IPS-NIHi11 (cell line): ENCODE measurements at regions not wholly inside any gene's neighbourhood (a gene's known extent, or its start where the extent isn't known, plus 50 kb on each side); places are given as distances from the start of the nearest gene placed in this dataset.
"Not testable (repeated sequence)": the region's sequence is repeated elsewhere in the genome, so short reads cannot be mapped to it uniquely, and the experiment has no call there.

Source experiments
- DNase-seq: peaks from one replicate; pipeline ENCODE4 v3.0.0; 2012; ENCODE audit warnings: mixed read lengths, low spot score

GRCh38 chr3:139095803-139096466 is 51.2 kb upstream of the PRR23C start:
- no peak for DNase-seq

GRCh38 chr3:139096670-139097069 is 52.0 kb upstream of the PRR23C start:
- no peak for DNase-seq

DNA sequence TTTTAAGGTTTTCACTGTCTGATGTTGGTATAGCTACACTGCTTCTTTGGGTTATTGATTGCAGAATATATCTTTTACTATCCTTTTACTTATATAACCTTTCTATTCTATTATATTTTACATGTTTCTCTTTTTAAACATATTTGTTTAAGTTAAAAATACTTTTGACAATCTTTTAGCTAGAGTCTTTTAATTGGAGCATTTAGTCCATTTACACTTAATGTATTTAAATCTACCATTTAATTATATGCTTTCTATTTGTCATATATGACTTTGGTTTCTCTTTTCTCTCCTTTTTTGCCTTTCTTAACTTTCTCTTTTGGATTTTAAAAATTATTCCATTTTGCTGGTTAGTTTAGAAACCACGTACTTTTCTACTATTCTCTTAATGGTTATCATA is 53.7 kb upstream of the PRR23C start:
- DNase-seq = no peak

DNA sequence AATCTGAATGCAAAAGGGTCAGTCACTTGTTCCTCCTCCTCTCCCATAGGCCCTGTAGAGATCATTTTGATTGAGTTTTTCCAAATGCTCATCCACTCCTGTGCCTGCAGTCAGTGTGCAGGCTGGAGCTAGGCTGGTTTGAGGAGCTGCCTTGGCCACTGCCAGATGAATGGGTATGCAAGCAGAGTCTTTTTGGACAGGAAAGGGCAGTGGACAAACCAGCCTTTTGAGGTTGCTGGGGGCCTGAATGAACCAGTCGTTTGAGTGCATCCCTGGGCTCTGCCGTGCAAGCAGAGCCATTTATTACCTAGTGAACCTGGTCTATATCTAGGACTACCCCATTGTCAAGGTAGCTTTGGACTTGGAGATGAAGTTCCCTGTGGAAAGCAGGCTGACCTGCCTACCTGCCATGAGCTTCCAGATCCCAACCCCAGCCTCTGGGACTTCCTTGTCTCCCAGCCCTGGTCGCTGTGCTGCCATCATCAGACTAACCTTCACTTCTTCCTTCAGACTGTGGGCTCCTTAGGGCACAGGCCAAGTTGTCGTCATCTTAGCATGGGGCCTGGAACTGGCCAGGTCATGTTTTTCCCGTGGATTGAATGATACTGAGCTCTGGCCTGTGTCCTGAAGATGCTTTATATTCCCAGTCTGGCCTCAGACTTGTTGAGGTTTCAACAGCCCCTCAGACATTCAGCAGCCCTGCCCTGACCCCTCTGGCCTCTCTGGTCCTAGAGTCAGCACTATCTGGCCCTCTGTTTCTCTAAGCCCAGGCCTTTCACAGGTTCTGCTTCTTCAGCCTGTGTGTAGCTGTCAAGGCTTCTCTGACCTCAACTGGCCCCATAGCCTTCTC is 55.5 kb upstream of the PRR23C start:
- DNase-seq = no peak

DNA sequence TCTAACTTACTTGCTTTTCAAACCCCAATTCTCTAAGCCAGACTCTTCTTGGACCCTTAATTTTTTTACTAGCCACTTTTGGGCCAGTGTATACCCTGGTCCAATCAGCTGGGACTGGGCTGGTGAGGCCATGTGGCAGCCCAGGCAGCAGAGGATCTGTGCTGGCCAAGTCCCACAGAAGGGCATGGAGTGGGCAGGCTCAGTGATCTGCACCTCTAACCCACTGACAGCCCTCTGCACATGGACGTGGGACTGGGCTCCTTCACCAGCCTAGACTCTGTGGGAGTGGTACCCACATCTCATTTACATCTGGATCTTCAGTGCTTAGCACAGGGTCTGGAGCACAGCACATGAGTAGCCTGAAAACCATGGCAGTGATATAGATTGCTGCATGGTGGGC is 56.1 kb upstream of the PRR23C start:
- DNase-seq = no peak

- no peak for DNase-seq
Measured at GRCh38 chr3:139101396-139101795, 56.7 kb upstream of the PRR23C start.

GRCh38 chr3:139103484-139103883 is 58.8 kb upstream of the PRR23C start:
- DNase-seq = no peak

DNA sequence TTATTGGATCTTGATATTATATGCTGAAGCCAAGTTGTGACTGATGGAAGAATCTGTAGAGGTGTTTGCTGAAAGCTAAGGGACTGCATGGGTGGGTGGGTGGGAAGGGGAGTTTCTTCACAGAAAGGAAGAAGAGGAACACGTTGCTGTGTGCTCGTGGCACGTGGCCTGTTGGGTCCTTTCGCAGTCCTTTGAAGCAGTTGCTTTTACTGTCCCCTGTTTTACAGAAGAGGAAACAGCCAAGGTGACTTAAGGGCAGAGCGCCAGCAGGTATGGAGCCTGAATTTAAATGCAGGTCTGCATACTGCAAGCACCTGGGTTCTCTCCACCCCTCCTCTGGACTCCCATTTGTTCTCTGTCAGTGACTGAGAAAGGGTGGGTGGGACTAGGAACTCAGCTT is 59.4 kb upstream of the PRR23C start:
- no peak for DNase-seq

DNA sequence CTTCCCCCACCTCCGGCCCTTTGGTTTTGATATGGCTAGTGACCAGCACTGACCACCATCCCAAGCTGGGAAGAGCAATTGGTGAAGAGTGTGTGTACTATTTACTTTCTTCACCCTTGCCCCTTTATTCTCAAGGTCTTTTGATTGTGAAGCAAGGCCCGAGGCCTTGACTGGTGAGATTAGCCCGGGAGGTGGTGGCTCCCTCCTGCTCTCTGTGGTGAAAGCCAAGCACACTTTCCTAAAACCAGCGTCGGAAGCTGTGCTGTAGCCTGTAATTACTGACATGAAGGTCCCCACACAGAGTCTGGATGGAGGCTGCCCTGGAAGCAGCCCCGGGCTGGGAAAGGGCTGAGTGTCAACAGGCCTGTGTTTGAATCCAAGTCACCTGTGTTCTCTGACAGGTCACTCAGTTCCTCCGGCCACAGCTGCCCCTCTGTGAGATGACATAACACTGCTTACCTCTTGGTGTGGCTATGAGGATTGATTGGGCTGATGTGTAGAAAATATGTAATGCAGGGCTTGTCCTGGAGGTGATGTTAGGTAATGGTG is 60.5 kb upstream of the PRR23C start:
- no peak for DNase-seq

DNA sequence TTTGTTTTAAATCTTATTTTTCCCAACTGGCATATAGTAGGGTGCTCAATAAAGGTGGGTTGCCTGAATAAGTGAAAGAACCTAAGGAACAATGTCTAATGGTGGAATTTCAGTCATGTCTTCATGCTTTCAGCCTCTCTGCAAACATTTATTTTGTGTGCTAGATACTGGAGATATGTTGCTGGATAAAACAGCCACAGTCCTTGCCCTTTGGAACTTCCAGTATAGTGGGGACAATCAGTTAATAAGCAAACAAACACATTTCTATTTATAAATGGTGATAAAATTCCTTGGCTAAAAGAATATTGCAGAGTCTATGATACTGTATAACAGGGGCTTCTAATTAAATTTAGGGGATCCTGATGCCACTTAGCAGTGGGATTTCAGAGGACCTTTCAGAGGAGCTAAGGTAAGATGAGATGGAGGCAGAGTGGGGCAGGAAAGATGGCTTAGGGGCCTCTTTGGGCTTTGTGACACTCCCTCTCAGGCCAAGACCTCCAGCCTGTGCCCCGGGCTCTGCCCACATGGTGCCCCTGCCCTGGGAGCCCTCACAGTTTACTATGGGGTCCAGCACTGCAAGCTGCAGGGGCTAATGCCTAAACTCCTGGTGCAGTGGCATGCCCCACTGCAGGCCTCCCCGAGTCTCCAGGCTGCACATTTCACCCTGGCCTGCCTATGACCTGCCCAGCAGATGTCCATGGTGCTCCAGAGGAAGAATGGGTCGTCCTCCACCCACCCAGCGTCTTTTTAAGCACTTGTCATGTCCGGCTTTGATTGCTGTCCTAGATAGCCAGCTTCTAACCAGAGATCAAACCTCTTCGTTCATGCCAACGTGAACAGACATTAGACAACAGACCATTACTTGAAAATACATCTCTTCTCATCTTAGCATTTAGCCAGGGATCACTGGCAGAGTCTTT is 61.6 kb upstream of the PRR23C start:
- no peak for DNase-seq

DNA sequence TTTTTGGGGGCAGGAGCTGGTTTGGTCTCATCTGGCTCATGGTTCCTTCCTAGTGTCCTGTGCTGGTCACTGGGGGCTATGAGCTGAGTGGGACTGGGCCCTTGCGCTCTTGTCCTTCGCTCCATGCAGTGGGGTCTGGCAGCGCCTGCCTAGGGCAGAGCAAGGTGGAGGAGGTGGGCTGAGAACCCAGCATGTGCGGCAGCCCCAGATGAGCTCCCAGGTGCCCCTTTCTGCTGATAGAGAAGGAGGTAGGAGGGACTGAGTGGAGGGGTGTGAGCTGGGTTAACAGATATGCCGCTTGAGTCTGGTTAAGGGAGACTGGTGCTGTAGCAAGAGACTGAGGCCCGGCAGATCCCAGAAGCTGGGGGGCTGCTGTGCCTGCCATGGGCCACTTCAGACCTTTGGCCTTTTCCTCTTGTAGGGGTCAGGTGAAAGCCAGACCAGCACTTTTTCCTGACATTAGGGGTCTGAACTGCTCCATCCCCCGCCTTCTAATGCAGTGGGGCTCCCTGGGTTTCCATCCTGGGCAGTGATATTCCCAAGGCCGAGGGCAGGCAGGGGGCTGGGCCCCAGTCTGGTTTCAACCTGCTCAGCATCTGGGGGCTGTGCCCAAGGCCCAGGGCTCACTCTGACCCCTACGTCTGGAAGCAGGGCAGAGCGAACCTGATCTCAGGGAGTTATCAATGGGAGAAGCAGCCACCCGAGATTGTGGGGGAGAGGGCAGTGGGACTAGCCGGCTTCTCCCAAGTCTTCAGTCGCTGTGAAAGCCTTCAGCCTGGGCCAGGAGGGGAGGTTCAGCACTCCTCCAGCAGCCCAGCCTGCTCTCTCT is 62.9 kb upstream of the PRR23C start:
- DNase-seq = no peak

GRCh38 chr3:139108253-139108969 is 63.7 kb upstream of the PRR23C start:
- DNase-seq = no peak

DNA sequence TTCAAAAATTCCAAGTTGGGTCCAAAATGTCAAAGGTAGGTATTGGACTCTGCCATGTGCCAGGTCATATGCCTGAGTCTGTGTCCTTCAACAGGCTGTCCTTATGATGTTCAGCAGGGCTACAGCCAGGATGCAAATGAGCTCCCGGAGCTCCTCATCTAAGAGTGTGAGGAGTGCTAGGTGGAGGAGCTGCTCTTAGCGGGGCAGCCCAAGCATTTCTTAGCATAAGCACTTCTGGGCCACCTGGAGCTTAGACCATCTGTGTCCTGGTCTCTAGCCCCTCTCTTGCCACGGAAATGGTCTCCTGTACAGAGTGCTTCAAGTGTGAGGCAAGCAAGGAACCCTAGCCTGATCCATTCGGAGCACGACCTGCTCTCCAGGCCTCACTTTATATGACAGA is 64.6 kb upstream of the PRR23C start:
- no peak for DNase-seq

DNA sequence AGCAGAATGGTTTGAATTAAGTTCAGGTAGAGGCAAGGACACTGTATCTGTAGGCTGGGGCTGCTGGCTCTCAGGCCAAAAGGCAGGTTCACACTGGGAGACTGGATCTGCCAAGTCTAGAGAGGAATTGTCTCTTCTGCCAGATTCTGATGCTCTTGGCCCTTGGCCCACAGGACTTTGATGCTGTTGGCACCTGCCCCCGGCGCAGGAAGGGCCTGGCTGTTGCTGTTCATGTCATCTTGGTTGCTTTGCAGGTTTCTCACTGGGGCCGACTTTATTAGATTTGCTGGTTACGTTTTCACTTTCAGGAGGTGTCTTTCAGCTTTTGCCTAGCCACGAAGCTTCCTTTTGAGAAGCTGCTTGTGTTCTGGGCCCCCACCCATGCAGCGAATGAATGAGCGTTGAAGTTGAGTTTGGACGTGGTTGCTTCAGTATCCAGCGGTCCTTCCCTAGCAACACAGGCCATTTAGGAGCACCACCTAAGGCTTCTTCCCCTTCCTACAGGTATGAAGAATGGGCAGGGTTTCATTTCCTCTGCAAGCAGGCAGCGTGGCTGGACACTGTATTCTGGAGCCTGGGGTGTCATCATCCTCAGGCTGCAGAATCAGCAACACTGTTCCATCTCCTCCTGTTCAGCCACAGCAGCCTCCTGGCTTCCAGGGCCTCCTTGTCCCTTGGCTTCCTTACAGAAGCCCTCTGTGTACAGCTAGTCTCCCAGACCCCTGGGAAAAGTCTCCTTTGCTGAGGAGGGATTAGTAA is 65.6 kb upstream of the PRR23C start:
- no peak for DNase-seq

- not testable (repeated sequence) for DNase-seq
Measured at GRCh38 chr3:139110929-139111328, 66.2 kb upstream of the PRR23C start.

DNA sequence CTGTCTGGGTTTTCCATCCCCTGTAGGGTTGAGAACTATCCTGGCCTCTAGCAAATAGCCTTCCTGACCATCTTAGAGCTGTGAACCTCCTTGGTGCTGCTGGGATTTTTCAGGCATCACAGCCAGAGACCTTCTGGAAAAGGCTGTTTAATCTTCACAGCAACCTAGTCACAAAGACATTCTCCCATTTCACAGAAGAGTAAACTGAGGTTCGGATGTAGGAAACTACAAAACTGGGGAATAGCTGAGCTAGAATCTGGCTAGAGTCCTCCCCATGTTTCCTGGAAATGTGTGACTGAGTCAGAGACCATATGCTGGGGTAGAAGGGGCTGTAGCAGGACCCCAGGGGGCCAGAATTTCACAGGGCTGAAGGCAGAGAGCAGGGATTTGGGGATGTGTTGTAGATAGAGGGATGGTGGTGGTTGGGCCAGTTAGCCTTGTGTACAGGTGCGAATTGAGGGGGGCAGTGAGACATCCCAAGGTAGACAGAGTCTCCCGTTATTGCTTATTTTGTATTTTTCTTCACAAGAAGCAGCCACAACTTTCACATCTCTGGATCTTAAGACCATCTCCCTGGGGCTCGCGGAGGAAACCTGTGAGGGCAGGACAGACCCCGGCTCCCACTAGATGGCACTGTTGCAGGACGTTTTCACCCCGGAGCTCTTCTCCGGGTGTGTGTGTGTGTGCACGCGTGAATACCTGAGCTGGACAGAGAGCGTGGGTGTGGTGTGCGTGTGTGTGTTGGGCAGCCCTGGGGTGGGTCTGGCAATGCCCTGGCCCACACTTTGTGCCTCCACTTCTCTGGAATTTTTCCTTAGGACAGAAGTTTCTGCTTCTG is 66.9 kb upstream of the PRR23C start:
- peak; percentile 75 for DNase-seq

DNA sequence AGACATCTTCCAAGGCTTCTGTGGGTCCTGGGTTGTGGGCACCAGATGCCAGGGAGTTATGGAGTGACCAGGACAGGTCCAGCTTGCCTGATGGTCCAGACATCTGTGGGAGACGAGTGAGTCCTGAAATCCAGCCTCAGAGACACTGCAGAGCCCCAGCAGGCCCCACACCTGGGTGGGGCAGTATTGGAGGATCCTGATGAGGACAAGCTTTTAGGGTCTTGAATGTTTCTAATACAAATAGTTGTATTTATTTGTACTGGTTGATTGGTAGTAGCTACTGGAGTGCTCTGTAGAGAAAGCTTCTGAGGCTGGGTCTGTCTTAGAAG is 67.5 kb upstream of the PRR23C start:
- DNase-seq = no peak

DNA sequence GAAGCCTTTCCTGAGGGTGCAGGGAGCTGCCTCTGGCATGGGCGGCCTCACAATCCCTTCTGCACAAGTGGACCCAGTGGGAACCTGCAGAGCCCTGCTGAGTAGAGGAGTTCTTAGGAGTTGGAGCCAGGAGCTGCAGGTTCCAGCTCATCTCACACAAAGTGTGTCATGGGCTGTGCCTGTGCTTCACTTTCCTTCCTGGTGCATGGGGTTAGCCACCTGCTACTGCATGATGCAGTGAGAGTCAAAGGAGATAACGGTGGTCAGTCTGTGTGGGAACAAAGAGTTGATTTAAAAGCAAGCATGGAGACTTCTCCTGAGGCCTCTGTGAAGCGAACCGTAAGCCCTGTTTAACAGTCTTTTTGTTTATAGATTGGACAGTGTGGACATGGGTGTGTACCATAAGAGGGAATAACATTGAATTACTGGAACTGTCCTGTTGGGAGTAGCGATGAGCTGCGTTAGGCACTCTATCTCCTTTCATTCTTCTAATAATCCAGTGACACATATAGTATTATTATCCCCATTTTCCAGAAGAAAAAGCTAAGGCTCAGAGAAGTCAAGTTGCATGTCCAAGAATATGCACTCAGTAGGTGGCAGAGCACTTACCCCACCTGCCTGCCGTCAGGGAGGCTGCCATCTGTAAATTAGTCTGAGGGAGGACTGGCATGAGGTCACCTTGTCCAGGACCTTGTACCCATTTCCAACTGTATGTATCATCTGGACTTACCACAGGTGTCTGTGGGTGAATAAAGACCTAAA is 68.7 kb upstream of the PRR23C start:
- DNase-seq = no peak
